GM23248 (cell line): ENCODE measurements at regions not wholly inside any gene's neighbourhood (a gene's known extent, or its start where the extent isn't known, plus 50 kb on each side); places are given as distances from the start of the nearest gene placed in this dataset.

Experiments
- EZH2 ChIP-seq: fragments of 200-600 bp; sonication (generic); IDR thresholded peaks from 2 replicates; pipeline ENCODE4 v1.6.1; 2018; ENCODE audit warnings: antibody characterized with exemption, mild to moderate bottlenecking; ENCODE audit not compliant: insufficient read depth, poor library complexity, severe bottlenecking
- EZH2phosphoT487 ChIP-seq: fragments of 200-600 bp; sonication (generic); IDR thresholded peaks from 2 replicates; pipeline ENCODE4 v1.6.1; 2018; ENCODE audit warnings: antibody characterized with exemption, moderate library complexity, mild to moderate bottlenecking, low read depth; ENCODE audit not compliant: insufficient read depth

- TF ChIP-seq EZH2 (no peak), EZH2phosphoT487 (no peak)
Measured at GRCh38 chr9:113734826-113735225, 141.3 kb upstream of the ZNF618 start.
